ENCODE measurements at regions not wholly inside any gene's neighbourhood (a gene's known extent, or its start where the extent isn't known, plus 50 kb on each side); places are given as distances from the start of the nearest gene placed in this dataset.

DNA sequence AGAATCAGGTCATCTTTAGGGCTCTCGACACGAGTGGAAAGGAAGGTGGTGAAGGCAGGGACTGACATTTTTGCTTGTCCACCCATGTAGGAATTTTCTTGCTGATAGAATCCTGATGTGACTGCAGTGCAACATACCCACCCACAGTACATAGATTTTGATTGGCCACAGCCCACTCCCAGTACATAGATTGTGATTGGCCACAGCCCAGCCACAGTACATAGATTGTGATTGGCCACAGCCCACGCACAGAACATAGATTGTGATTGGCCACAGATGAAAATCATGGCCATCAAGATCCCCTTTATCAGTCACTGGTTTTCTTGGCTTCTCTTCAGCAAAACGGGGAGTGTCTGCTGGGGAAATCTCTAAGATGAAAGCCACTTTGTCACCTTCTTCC lies 1041.5 kb downstream of the AACS start:
- CTCF ChIA-PET = no interaction called here
- no peak for DNase-seq (ENCODE audit: low spot score)
- POLR2A ChIA-PET (ENCODE audit: low non-redundant PET) = no interaction called here
- H3K27ac ChIP-seq = no peak overlapping the region
- TF ChIP-seq, protein P1, sequence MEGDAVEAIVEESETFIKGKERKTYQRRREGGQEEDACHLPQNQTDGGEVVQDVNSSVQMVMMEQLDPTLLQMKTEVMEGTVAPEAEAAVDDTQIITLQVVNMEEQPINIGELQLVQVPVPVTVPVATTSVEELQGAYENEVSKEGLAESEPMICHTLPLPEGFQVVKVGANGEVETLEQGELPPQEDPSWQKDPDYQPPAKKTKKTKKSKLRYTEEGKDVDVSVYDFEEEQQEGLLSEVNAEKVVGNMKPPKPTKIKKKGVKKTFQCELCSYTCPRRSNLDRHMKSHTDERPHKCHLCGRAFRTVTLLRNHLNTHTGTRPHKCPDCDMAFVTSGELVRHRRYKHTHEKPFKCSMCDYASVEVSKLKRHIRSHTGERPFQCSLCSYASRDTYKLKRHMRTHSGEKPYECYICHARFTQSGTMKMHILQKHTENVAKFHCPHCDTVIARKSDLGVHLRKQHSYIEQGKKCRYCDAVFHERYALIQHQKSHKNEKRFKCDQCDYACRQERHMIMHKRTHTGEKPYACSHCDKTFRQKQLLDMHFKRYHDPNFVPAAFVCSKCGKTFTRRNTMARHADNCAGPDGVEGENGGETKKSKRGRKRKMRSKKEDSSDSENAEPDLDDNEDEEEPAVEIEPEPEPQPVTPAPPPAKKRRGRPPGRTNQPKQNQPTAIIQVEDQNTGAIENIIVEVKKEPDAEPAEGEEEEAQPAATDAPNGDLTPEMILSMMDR (conservative IDR thresholded peaks at IDR 0.05; ENCODE audit: low read depth) = no peak

DNA sequence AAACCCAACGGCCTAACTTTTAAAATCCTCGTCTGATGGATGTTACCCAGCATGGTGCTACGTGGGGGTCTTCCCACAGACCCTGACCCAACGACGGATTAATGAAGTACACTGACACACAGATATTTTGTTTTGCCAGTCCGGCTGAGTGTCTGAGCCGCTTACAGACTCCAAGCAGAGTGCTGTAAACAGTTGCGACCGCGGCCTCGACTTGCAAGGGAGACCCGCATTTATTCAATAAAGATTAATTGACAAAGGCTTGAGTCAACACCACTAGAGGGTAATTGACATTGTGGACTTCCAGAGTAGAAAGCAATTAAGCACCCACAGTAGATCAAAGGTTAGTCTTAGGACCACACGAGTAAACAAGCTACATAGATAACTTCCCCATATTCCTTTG lies 1042.4 kb downstream of the AACS start:
- ChIA-PET CTCF (no interaction called here), POLR2A (ENCODE audit: low non-redundant PET) (no interaction called here)
- TF ChIP-seq, protein P1 (conservative IDR thresholded peaks at IDR 0.05; ENCODE audit: low read depth) = no peak
- DNase-seq (ENCODE audit: low spot score) = no peak
- H3K27ac ChIP-seq = no peak overlapping the region

DNA sequence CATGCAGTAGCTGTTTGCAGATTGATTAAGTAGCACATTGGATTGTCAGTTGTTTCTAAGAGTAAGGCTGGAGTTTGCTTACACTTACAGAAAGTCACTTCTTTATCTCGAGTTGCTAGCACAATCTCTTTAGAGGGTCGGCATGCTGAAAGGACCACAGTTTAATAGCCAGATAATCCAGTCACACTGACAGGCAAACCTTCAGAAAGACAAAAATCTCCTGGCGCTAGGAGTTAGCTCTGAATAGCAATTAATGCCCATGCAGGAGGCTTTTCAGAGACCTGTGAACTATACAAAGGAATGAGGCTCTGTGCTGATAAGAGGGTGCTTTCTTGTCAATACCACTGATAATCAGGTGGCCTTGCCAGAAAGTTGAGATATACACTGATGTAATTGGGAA lies 1043.0 kb downstream of the AACS start:
- ChIA-PET POLR2A (ENCODE audit: low non-redundant PET) (no interaction called here), CTCF (no interaction called here)
- TF ChIP-seq, protein P1 (conservative IDR thresholded peaks at IDR 0.05; ENCODE audit: low read depth) = no peak
- DNase-seq (ENCODE audit: low spot score) = no peak
- no peak overlapping the region for H3K27ac ChIP-seq

DNA sequence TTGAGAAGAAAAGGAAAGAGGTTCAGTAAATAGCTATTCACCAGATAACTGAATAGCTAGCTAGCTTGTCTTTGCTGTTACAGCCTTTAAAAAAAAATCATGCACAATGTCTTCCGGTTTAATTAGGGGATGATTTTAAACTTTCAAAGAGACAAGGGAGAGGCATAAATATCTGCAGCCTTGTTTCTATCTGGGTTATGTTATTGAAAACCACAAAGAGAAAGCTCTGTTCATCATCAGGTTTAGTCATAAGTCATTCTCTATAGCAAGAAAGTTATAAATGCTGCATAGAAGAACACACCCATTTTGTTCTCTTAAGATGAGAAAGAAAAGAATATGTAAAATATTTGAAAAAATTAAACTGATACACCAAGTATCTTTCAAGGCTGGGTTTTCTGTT lies 1046.9 kb downstream of the AACS start:
- no peak for DNase-seq (ENCODE audit: low spot score)
- no peak overlapping the region for H3K27ac ChIP-seq
- TF ChIP-seq, protein P1 (conservative IDR thresholded peaks at IDR 0.05; ENCODE audit: low read depth) = no peak
- ChIA-PET CTCF (no interaction called here), POLR2A (ENCODE audit: low non-redundant PET) (no interaction called here)

DNA sequence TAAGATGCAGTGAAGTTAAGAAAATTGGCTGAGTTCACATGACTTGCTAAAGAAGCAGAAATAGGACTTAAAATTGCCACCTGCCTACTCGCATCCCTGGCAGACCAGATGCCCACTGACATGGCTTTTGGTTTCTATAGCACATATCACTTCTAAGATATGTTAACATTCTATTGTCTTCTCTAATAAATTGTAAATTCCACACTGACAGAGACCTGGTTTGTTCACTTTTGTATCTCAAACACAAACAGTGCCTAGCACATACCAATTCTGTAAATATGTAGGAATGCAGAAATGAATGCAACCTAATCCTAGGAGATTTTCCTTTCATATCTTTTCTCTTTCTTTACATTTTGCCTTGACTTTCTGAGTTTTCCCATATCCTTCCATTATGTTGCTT lies 1047.6 kb downstream of the AACS start:
- ChIA-PET CTCF (no interaction called here), POLR2A (ENCODE audit: low non-redundant PET) (no interaction called here)
- DNase-seq (ENCODE audit: low spot score) = no peak
- H3K27ac ChIP-seq = no peak overlapping the region
- TF ChIP-seq, protein P1 (conservative IDR thresholded peaks at IDR 0.05; ENCODE audit: low read depth) = no peak

DNA sequence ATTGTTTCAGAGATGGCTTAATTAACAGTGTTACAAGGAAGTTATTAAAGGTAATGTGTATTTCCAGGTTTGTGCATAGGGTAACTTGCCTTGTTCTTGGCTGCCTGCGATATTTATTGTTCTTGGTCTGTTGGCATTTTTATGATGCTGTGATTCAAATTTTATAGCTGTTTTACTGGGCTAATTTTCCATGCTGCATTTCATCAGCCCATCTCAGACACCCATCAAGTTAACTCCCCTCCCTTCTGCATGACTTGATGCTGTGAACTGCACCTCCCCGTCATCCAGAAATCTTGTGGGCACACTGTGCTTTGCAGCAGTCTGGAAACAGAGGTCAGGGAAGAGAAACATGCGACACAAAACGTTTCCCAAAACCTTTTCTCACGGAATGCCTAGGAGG lies 1049.2 kb downstream of the AACS start:
- no peak overlapping the region for H3K27ac ChIP-seq
- TF ChIP-seq, protein P1 (conservative IDR thresholded peaks at IDR 0.05; ENCODE audit: low read depth) = no peak
- DNase-seq (ENCODE audit: low spot score) = no peak
- ChIA-PET CTCF (interaction anchor here (0.6 kb wide), 1 partner anchor 12 kb away, joined by 3 read pairs; no protein-coding TSS in a partner anchor), POLR2A (ENCODE audit: low non-redundant PET) (no interaction called here)

DNA sequence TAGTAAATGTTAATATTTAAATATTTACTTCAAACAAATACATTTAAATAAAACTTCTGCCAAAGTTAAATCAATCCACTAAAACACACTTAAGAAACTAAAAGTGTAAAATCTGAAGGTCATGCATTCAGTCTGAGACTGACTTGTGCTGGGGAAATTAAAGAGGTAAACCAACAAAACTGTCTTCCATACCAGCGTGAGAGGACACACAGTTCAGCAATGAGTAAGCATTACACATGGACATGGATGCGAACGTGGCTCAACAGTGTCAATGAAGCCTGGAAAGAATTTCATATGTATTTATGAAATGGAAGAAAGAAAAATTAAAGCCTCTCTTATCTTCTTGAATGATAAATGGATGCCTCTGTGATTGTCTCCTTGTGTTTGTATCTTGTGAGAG lies 1052.3 kb downstream of the AACS start:
- TF ChIP-seq, protein P1 (conservative IDR thresholded peaks at IDR 0.05; ENCODE audit: low read depth) = no peak
- DNase-seq (ENCODE audit: low spot score) = no peak
- no peak overlapping the region for H3K27ac ChIP-seq
- POLR2A ChIA-PET (ENCODE audit: low non-redundant PET) = no interaction called here
- CTCF ChIA-PET = interaction anchor here (0.6 kb wide), 1 partner anchor 101 kb away, joined by 3 read pairs; no protein-coding TSS in a partner anchor

All from RWPE1 (cell line).